HG03354 (cell line): ENCODE measurements at regions not wholly inside any gene's neighbourhood (a gene's known extent, or its start where the extent isn't known, plus 50 kb on each side); places are given as distances from the start of the nearest gene placed in this dataset.

ENCODE experiments used
- ATAC-seq: cut with Tn5 transposase; IDR thresholded peaks from one replicate; pipeline ENCODE4 v1.9.1; 2021; ENCODE audit warnings: mild to moderate bottlenecking; ENCODE audit not compliant: unreplicated experiment, poor library complexity, severe bottlenecking

DNA sequence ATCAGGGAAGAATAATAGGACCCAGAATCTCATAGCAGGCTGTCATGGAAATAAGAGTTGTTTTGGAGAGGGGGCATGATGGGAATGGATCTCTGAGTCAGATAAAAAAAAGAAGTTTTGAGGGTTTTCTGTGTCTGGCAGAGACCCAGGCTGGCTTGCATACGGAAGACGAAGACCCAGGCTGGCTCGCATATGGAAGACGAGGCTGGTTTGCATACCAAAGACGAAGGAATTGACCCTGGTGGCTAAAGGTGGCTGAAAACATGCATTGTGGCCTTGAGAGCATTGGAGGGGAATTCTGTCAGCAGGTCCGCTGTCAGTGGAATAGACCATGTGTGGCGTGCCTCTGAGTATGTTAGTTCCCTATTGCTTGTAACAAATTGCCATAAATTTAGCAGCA is 335.1 kb downstream of the BTBD3 start:
- no peak for ATAC-seq

DNA sequence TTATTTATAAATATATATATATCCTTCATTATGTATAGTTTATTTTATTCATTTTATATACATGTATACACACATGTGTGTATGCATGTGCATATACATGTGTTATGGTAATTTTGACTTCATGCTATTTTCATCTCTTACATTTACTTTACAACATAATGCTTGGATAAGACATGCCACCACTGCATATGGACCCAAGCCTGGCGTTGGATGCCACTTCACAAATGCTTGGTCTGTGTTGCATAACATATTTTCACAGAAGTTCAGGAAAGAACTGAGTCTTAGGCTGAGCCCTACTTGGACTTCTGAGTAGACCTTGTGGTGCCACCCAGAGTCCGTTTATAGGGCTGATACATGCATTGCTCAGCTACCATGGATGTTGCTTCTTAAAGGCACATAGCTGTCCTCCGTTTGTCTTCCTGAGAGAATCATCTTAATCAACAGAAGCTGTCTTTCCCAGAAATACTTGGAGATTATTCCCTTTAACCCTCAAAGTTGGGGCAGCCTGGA is 337.8 kb downstream of the BTBD3 start:
- no peak for ATAC-seq

DNA sequence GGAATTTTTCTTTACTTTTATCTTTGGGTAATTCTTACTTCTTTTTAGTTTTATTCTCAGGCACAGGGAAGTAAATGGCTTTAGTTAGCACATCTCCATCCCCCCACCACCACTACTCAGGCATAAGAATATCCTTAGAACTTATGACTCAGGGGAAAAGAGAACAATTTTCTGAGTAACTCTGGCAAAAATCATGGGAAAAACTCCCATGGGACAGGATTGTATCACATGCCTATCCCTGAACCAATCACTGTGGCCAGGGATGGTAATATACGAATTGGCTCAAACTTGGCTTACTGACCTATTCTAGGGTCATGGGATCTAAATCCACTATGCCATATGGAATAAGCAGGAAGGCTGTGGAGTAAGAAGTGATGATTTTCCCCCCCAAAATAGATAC is 339.1 kb downstream of the BTBD3 start:
- ATAC-seq, result no peak

DNA sequence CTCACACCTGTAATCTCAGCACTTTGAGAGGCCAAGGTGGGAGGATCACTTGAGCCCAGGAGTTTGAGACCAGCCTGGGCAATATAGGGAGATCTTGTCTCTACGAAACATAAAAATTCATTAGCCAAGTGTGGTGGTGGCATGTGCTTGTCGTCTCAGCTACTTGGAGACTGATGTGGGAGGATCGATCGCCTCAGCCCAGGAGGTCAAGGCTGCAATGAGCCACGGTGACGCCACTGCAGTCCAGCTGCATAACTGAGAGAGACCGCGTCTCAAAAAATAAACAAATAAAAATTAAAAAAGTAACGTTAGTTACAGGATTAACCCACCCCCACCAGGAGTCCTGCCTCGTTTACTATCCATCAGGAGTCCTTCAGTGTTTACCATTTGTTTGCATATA is 345.1 kb downstream of the BTBD3 start:
- ATAC-seq, result no peak

DNA sequence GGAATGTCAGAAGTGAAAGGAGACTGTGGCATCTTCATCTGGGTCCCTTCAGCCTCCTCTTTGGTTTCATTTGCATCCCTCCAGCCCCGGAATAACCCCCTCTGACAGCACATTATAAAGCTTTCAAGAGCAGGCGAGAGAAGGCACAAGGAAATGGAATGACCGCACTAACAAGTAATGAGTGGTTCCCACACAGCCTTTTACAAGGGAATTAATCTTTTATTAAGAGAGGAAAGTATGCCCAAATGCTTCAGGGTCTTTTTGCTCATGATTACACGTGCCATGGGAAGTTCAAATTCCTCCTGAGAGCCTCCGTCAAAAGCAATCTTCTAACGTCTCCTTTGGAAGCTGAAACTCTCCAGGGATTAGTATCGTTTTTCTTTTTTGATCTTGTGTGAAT is 347.0 kb downstream of the BTBD3 start:
- ATAC-seq, result no peak

DNA sequence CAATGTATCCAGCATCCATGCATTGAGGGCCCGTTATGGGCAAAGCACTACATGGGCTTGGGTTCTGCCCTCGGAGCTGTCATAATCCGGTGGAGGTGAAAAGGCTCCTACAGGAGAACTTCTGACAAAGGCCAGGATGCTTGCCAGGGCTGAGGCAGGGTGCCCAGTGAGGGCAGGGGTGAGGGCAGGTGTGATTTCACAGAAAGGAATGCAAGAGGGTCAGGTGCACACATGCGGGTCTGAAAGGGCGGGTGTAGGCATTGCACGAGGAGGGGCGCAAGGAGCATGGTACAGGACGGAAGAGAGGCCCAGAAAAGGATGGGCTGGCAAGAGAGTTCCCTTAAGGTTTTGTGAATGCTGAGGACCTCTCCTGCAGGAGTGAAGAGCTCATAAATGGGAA is 348.0 kb downstream of the BTBD3 start:
- ATAC-seq, result no peak

DNA sequence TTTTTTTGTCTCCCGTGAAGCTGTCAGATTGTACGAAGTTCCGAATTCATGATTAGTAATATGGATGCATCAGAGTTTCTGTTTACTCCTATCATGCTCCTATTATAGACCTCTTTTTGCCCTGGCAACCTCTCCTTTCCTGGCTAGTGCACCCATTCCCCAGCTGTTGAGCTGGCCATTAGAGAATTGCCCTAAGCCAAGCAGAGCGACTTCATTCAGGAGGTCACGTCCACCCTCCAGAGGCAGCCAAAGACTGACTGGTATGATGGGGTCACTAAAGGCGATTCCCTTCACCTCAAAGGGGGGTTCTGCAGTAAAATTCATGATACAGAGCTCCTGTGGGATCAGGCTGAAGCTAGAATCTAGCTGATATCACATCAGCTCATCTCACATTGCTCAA is 351.9 kb downstream of the BTBD3 start:
- no peak for ATAC-seq

DNA sequence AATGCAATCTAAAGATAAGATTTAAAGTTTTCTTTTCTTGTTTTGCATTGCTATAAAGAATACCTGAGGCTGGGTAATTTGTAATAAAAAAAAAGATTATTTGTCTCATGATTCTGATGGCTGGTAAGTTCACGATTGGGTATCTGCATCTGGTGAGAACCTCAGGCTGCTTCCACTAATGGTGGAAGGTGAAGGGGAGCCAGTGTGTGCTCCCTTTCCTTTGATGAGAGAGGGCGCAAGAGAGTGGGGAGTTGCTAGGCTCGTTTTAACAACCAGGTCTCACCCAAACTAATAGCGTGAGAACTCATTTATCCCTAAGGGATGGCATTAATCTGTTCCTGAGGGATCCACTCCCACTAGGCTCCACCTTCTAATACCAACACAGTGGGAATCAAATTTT is 353.2 kb downstream of the BTBD3 start:
- ATAC-seq, result no peak

DNA sequence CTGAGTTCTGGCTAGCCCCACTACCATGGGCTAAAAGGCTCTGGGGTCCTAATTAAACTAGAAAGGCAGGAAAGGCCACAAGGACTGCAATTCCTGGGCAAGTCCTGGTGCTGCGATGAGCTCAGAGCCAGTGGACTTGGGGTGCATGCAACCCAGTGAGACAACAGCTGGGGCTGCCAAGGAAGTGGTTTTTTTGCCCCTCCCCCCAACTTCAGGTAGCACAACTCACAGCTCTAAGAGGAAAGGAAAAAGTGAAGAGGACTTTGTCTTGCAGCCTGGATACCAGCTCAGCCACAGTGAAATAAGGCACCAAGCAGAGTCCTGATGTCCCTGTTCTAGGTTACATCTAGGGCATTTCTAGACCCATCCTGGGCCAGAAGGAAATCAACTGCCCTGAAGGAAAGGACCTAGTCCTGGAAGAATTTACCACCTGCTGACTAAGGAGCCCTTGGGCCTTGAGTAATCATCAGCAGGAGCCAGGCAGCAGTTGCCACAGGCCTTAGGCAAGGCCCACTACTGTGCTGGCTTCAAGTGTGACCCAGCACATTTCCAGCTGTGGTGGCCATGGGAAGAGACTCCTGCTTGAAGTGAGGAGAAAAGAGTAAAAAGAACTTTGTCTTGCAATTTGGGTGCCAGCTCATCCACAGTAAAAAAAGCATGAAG is 358.4 kb downstream of the BTBD3 start:
- no peak for ATAC-seq

DNA sequence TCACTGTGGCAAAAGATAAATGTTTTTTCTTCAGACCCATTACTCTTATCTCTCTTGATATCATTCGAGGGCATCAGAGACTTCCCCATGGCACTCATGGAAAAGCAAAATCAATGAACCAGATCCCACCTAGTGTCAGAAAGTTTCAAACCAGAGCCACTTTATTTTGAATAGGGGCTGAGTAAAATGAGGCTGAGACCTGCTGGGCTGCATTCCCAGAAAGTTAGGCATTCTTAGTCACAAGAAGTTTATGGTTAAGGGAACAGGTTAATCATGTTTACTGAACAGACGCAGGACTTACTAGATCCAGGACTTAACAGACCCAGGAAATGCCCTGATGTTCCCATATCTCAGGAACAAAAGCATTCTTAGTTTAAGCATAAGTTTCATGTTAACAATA is 369.9 kb downstream of the BTBD3 start:
- no peak for ATAC-seq

DNA sequence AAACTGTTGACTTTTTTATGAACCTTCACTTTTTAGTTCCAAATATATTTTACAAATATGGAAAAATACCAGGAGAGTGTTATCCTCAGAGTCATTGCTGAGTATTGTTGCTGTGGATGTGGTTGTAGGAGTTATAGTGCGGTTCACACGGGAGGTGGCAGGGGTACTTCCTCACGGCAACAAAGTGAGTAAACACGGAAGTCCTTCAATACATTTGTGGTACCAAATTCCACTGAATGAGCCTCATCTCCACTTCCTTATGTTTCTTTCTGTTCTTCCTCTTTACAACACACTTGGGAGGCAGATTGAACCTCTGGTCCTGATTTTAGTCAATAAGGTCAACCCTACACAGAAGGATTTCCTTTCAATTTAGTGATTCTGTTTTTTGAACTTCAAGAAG is 371.8 kb downstream of the BTBD3 start:
- ATAC-seq, result no peak

DNA sequence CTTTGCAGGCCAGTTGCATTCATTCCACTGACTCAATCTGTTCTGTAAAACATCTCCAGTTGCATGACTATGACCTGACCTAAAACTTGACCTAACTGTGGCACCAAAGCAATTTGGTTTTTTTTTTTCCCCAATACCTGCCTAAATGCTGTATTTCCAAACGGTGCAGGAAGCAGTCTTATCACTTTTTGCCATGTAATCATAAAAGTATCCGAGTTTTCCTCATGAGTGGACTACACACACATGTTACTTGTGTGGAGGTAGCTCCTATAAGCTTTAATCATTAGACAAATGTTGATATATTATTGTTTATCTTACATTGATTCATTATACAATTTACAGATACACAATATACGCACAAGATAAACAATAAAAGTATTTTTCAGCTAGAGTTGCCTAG is 373.7 kb downstream of the BTBD3 start:
- no peak for ATAC-seq

DNA sequence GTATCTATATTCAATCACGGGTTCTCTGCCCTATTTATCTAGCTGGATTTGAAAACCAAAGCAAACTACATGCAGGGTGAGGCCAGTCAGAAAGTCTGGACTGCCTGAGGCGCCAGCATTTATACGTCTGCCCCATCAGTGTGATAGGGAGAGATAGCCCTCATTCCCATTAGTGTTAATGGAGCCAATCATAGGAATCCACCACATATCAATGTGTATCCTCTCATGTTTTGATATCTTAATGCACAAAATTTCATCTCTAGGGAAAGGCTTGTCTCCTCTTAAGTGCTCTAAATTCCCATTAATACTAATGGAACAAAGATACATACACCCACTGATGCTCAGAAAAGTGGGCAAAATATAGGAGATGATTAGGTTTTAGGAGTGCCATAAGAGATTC is 376.2 kb downstream of the BTBD3 start:
- ATAC-seq, result no peak

DNA sequence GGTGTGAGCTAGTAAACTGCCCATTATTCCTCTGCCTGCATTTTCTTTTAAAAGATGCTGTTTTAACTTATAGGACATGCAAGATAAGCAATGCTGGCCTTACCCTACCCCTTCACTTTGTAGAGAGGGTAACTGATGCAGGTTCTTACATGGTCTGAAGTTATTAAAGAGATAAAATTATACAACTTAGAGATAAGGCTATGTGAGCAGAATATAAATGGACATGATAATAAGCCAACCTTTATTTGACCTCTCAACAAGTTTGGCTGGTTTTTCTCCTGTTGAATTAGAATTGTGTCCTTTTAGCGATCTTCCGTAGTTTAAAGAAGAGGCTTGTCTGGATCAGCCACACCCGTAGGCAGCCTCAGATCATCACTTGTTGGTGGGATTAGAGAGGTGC is 377.0 kb downstream of the BTBD3 start:
- no peak for ATAC-seq

DNA sequence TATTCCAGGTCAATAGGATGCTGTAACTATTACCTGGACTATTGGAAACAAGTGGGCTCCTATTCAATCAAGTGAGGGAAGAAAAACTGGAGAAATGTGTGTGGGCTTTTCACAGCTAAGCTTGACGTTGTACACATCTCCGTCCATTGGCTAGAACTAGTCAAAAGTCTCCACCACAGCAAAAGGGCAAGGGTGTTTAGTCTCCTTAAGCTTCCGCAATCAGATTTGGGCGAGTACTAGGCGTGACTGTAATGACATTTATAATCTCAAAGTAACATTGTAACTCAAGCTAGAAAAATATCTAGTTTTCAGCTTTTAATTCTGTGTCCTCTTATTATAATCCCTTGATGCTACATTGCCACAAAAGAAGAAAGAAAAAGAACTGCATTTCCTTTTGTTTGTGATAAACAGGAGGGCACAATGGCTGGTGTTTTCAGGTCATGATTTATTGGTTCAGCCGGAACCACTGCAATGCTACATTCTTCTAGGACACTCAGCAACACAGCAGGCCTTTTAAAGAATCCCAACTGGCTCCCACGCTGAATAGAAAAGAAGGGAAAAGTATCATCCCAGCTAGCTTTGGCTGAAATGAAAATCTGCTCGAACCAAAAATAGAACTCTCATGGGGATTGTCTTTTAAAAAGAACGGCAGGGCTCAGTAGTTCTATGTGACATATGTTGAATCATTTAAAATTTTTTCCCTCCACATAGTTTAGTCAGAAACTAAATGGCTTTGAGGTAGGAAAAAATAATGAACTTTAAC is 387.7 kb downstream of the BTBD3 start:
- ATAC-seq, result no peak

DNA sequence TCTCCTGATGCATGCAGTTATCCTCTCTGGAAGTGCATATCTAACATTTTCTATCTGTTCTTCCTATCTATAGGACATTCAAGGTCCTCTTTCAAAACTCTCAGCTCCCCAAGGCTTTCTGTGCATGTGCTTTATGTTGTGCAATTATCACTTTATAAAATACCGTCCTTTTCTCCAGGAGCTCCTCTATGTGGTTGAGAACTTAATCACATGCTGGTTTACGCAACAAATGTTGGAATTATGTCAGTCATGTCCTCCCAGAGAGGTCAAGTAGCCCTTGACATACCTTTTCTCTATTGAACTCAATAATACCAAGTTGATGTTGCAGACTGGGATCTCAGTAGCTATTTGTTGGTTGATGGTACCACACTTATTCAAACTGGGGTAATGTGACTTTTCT is 388.4 kb downstream of the BTBD3 start:
- ATAC-seq, result no peak

DNA sequence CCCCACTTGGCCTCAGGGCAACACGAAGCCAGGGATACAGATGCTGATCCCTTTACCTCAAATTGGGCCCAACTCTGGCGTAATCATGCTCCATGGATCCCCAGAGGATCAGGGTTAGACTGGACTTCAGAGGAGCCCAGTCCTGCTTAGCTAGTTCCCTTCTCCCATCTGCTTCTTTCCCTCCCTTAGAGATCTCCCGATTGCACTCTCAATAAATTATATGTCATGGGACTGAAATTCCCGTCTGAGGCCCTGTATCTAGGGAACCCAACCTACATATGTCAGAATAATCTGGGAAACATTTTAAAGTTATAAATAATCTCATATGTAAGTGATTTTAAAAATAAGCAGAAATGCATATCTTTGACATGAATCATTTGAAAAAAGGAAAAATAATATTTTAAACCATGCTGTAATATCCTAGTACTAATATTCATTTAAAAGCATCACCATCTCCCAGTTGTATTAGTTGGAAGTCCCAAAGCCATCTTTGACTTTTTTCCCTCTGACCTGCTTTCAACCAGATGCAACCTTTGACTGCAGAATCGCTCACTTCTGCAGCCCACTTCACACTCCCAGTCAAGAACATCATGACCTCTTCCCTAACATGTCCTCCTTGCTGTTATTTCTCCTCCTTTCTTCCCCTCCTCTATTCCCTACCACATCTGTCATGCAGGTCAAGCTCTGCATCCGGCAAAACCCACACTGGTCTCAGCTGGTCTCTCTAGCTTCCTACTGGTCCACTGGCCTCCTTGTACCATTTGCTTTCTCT is 393.6 kb downstream of the BTBD3 start:
- ATAC-seq, result no peak

DNA sequence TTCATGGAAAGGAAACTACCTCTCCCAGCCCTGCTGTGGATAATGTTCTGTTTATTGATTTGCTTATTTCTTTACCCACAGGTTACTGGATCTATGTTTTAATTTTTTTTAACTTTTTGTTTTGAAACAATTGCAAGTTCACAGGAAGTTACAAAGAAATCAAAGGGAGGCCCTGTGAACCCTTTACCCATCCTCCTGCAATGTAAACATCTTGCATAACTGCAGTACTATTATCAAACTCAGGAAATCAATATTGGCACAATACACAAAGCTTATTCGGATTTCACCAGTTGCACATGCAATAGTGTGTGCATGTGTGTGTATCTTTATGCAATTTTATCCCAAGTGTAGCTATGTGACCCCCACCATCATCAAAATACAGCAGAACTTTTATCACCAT is 398.0 kb downstream of the BTBD3 start:
- ATAC-seq, result no peak

DNA sequence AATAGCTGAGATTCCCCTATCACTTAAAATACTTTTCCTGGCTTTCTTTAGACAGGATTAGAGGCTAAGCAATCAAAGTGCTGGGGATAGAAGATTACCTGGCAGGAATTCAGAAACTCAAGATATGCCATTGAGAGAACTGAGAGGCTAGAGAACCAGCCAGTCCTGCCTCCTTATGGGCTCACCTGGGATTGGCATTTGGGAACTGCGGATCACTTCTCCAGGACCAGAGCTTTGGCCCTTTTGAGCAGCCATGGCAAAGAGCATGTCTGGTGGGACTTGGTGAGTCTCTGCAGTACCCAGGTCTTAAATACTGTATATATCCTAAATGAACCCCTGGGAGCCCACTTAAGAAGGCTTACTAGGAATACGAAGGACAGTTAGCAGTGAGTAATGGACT is 399.1 kb downstream of the BTBD3 start:
- no peak for ATAC-seq

DNA sequence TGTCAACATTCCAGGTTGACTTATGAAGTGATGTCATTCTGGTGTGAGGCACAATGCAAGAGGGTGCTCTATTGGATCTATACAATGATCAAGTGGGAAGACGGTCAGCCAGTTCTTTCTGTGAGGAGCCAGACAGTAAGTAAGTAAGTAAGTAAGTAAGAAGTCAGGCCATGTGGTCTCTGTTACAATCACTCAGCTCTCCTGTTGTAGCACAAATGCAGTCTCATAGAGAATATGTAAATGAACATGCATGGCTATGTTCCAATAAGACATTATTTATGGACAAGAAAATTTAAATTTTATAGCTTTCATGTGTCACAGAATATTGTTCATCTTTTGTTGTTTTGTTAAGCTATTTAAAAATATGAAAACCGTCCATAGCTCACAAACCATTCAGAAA is 399.7 kb downstream of the BTBD3 start:
- no peak for ATAC-seq

DNA sequence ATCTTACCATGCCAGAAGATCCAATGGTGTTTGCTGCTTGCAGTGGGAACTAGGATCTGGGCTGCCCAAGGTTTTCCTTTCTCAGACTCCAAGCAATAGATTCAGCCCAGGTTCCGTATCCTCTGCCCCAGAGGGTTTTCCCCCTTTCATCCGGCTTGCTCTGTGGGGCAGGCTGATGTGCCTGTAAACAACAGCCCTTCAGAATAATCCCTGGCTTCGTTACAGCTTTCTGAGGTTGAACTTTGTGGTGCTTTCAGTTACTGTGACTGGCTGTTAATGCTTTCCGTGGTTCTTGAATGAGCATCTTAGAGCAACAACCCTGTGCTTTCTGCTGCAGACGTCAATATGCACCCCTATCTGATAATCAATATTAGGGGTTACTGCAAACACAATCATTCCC is 400.4 kb downstream of the BTBD3 start:
- no peak for ATAC-seq
